HT-29 (cell line): ENCODE measurements at regions not wholly inside any gene's neighbourhood (a gene's known extent, or its start where the extent isn't known, plus 50 kb on each side); places are given as distances from the start of the nearest gene placed in this dataset.

Experiments used
- DNase-seq: peaks from one replicate; pipeline ENCODE4 v3.0.0-alpha.2; 2015; ENCODE audit warnings: low spot score

GRCh38 chr10:33746836-33747268 is 412.4 kb upstream of the NRP1 start:
- DNase-seq, result no peak

- no peak for DNase-seq
These were observed 411.7 kb upstream of the NRP1 start for GRCh38 chr10:33746186-33746585.

DNA sequence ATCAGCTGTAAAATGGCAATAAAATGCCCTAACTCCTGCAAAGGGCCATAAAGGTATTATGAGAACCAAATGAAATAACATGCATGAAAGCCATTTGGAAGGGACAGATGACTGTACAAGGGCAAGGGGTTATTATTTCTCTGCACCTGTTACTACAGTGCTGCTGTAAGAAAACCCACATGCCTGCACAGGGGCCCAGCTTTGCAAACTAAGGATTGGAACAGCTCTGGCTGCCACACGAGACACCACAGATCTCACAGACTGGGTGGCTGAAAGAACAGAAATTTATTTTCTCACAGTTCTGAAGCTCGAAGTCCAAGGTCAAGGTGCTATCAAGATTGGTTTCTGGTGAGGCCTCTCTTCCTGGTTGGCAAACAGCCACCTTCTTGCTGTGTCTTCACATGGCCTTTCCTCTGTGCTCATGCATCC is 409.0 kb upstream of the NRP1 start:
- no peak for DNase-seq

GRCh38 chr10:33739031-33739430 is 404.6 kb upstream of the NRP1 start:
- no peak for DNase-seq

GRCh38 chr10:33735464-33735923 is 401.0 kb upstream of the NRP1 start:
- DNase-seq, result peak; percentile 33

DNA sequence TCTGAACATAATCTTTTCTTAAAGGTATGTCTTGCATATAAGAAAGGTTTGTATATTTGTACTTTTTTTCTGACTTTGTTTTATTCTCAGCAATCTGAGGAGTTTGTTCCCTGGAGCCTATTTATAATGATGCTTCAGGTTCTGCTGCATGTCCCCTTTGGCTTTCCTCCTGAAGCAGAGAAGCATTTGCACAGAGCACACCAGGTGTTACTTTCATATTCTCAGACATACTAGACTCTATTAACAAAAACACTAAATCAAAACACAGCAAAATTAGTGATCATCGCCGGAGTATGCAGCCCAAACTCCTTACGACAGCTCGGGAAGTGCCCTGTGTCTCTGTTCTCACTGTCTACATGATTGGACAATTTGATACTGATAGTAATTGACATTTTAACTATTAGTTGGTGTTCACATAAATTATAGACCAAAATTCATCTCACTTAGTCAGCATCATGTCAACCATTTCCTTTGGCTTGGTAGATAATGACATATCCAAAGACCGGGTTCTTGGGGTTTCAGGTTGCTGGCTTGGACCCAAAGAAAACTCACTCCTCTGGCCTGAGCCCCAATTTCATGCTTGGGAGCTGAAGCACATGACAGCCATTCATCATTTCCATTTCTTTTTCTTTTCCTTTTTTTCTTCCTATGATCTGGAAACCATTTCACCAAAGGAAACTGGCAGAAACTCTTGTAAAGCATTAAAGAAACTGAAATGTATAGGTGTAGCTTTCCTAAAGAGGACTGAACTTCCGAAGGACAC is 400.1 kb upstream of the NRP1 start:
- DNase-seq, result no peak

DNA sequence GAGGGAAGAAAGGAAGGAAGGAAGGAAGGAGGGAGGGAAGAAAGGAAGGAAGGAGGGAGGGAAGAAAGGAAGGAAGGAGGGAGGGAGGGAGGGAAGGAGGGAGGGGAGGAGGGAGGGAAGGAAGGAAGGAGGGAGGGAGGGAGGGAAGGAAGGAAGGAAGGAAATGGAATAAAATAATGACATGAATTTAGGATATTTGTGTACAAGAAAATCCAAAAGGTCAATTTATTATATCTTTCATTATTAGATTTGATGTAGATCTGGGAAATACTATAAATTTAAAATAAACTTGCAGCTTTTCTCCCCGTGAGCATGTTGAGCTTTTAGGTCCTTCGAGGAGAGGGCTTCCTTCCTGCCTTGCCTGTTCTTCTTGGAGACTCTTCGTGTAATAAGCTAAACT is 398.6 kb upstream of the NRP1 start:
- no peak for DNase-seq

DNA sequence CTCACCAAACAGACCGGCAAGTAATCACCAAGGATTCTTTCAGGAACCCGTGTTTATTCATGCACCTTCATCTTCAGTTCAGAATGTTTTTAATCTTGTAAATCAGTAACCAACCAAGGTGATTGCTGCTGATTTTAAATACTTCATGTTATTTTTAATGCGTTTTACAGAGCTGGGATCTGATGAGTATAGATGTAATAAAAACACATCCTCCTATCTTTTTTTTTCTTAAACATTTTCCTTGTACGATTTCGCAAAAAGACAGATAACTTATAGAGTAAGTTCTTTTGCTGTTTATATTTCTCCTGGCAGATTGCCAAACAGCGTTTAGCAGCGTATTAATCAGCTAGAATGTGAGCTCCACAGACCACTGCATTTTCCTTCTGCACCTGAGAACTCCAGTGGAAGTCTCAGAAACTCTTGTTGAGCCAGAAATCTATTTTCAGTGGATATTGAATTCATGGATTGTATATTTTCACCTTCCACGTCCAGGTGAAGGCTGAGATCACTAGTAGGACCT is 397.8 kb upstream of the NRP1 start:
- DNase-seq, result peak; percentile 61

- DNase-seq, result no peak
These were observed 396.9 kb upstream of the NRP1 start for GRCh38 chr10:33731322-33731721.

DNA sequence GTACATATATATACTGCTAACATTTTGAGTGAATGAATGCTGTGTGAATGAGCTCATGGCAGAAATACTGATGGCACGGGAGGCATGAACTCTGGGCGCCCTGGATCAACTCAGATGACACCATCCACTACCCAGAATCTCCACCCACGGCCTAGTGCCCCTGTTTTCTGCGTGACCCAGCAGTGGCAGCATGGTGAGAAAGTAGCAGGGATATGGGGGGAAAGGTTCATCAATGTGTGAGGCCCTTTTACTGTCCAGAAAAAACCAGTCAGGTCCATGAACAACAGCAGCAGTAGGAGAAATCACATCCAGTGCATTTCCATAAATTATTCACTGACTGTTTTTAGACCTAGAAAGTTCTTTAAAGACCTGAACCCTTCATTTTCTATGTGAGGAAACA is 391.0 kb upstream of the NRP1 start:
- no peak for DNase-seq

DNA sequence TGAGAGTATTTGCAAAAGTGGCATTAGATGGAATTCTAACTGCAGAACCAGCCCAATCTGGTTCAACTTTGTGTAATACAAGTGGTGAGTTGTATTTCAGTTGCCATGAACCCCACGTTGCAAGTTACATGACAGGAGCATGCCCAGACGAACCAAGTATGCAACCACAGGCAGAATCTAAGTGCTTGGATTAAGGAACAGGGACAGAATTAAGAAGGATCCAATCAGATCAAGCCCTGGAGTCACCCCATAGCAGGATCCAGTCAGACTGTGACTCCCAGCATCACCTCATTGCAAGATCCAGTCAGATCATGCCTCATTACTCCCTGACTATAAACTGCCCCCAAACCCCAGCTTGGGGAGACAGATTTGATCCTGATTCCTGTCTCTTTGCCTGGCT is 388.7 kb upstream of the NRP1 start:
- no peak for DNase-seq

- no peak for DNase-seq
These were observed 387.6 kb upstream of the NRP1 start for GRCh38 chr10:33722067-33722466.

- no peak for DNase-seq
These were observed 387.0 kb upstream of the NRP1 start for GRCh38 chr10:33721509-33721908.

DNA sequence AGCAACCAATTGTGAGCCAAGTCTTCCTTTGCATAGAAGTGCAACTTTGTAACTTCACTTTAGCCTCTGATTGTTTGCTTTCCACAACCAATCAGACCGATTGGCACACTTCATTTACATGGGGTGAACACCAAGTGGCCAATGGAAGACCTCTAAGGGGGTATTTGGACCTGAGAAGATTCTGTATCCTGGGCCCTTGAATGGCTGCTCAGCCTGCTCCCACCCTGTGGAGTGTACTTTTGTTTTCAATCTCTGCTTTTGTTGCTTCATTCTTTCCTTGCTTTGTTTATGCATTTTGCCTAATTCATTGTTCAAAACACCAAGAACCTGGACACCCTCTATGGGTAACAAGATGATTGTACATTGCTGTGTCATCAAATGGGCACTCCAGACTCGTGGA is 385.7 kb upstream of the NRP1 start:
- no peak for DNase-seq

- no peak for DNase-seq
These were observed 384.7 kb upstream of the NRP1 start for GRCh38 chr10:33719005-33719703.

- DNase-seq, result no peak
These were observed 382.2 kb upstream of the NRP1 start for GRCh38 chr10:33716501-33717267.

- no peak for DNase-seq
These were observed 381.0 kb upstream of the NRP1 start for GRCh38 chr10:33715303-33715975.

- DNase-seq, result no peak
These were observed 378.4 kb upstream of the NRP1 start for GRCh38 chr10:33712825-33713224.

DNA sequence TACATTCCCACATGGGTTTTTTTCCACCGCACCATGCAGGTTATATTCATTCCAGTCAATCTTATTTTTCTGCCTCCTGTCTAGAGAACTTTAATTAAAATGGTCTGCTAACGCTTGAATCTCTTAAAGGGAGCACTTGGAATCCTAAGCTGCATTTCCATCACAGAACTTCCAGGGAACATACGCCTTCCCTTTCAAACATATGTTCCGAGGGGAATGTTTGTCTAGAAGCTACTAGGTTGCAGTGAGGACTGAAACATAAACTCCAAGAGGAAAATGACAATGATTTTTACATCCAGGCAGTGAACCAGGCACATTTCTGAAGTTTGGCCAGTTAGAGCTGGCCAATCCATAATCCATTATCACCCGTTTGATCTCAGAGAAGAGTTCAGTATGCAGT is 375.5 kb upstream of the NRP1 start:
- no peak for DNase-seq

DNA sequence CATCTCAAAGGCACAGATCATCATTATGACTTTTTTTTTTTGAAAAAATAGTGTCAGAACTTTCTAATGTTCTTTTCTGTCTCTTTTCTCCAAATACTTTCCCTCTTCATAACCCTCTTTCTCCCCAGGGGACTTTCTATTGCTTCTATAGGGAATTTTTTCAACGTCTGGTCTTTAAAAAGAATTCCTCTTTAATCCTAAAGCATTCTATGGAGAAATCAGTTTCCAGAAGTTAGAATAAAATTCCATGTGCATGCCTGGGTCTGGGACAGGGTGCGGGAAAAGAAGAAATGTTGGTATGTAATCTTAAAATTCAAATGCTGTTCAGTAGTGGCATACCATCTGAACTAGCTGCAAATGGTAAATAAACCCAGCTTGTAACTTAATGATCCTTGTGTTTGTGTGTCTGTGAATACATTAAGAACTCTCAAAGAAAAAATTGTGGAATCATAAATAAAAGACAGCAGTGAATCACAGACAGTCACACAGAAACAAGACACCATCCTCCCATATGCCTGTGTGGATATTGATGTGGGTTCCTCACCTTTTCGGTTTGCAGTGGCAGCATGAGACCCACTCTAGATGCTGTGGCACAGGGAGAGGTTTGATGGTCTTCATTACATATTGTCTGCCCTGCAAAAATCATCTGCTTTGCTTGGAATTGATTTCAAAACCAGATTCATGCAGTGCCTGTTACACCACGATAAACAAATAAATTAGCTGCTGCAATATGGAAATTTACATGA is 374.7 kb upstream of the NRP1 start:
- no peak for DNase-seq

GRCh38 chr10:33708561-33708960 is 374.1 kb upstream of the NRP1 start:
- DNase-seq, result no peak
